B cell (primary cell): ENCODE measurements at regions not wholly inside any gene's neighbourhood (a gene's known extent, or its start where the extent isn't known, plus 50 kb on each side); places are given as distances from the start of the nearest gene placed in this dataset.

Experiments
- ATAC-seq: fragments of 200-7000 bp; cut with Tn5 transposase; one replicate; pipeline ENCODE4 v1.10.0; 2021; ENCODE audit warnings: low read depth, mild to moderate bottlenecking, moderate number of reproducible peaks, moderate library complexity
- CTCF ChIA-PET: fragments of 350-600 bp; sonication (Branson Sonifier 250); formaldehyde crosslinking; loops from one replicate; lab custom pipeline; 2021; ENCODE audit warnings: antibody characterized with exemption, inconsistent platforms; lab: Charles Lee
- POLR2A ChIA-PET: fragments of 350-600 bp; sonication (Branson Sonifier 250); formaldehyde crosslinking; loops from one replicate; lab custom pipeline; 2021; ENCODE audit warnings: antibody characterized with exemption; lab: Charles Lee
- DNase-seq: peaks from one replicate; pipeline ENCODE4 v3.0.0; 2013
- H2AFZ ChIP-seq: 2 replicates; pipeline ENCODE4 v1.6.1; 2012; ENCODE audit warnings: mild to moderate bottlenecking, low read depth, low read length; ENCODE audit not compliant: insufficient read depth, poor library complexity, severe bottlenecking
- H3K27ac ChIP-seq, 2 donors: 1 replicate in 1 of 2; 2 replicates in 1 of 2; pipeline ENCODE4 v1.5.1; 2012 to 2013; ENCODE audit warnings: low read length in 2 of 2, mild to moderate bottlenecking in 2 of 2, moderate library complexity in 1 of 2
- H3K27me3 ChIP-seq, 4 experiments: fragments of 200-600 bp in 1 of 4; sonication (generic) in 1 of 4; replicated peaks in 1 of 4; 1 replicate in 2 of 4; 2 replicates in 2 of 4; pipeline versions ENCODE4 v1.6.1 to v1.7.0; 2013 to 2016; ENCODE audit warnings: low read length in 3 of 4, mild to moderate bottlenecking in 2 of 4, mixed read lengths in 1 of 4, moderate library complexity in 1 of 4; ENCODE audit not compliant: insufficient read depth in 4 of 4, control insufficient read depth in 3 of 4; ENCODE audit errors: control extremely low read depth in 1 of 4
- H3K36me3 ChIP-seq, 2 experiments: replicated peaks in 1 of 2; 1 replicate in 1 of 2; 2 replicates in 1 of 2; pipeline versions ENCODE4 v1.6.1 to v1.7.1; 2013; ENCODE audit warnings: low read length in 1 of 2; ENCODE audit not compliant: insufficient read depth in 2 of 2, control insufficient read depth in 1 of 2; ENCODE audit errors: control extremely low read depth in 1 of 2, extremely low read depth in 1 of 2
- H3K4me1 ChIP-seq, 2 donors: fragments of 200-600 bp in 1 of 2; sonication (generic) in 1 of 2; 1 replicate in 1 of 2; 2 replicates in 1 of 2; pipeline versions ENCODE4 v1.5.1 to v1.6.1; 2013 to 2017; ENCODE audit warnings: low read length in 2 of 2; ENCODE audit not compliant: control insufficient read depth in 2 of 2, insufficient read depth in 2 of 2
- H3K4me2 ChIP-seq: replicated peaks from 2 replicates; pipeline ENCODE3; 2012; ENCODE audit warnings: mild to moderate bottlenecking, low read depth, low read length; ENCODE audit not compliant: poor library complexity, severe bottlenecking
- H3K4me3 ChIP-seq, 5 experiments: fragments of 200-600 bp in 1 of 5; sonication (generic) in 1 of 5; 1 replicate in 3 of 5; 2 replicates in 2 of 5; pipeline versions ENCODE4 v1.5.1 to v1.7.0; 2011 to 2016; ENCODE audit warnings: low read length in 4 of 5, mild to moderate bottlenecking in 4 of 5, low read depth in 2 of 5, control low read depth in 1 of 5, moderate library complexity in 1 of 5; ENCODE audit not compliant: insufficient read depth in 1 of 5; ENCODE audit errors: control extremely low read depth in 1 of 5, extremely low read depth in 1 of 5
- H3K79me2 ChIP-seq: fragments of 200-600 bp; sonication (generic); one replicate; pipeline ENCODE4 v1.6.0; 2016; ENCODE audit warnings: low read length; ENCODE audit not compliant: control insufficient read depth, insufficient read depth
- H3K9ac ChIP-seq: fragments of 200-600 bp; sonication (generic); 2 replicates; pipeline ENCODE4 v1.6.1; 2017; ENCODE audit warnings: mild to moderate bottlenecking, low read length, moderate library complexity
- H3K9me3 ChIP-seq, 3 donors: one replicate each; pipeline versions ENCODE4 v1.6.1 to v1.7.1; 2013; ENCODE audit warnings: low read length in 2 of 3; ENCODE audit not compliant: control insufficient read depth in 2 of 3, insufficient read depth in 1 of 3; ENCODE audit errors: control extremely low read depth in 1 of 3
- H4K20me1 ChIP-seq: 2 replicates; pipeline ENCODE4 v1.6.0; 2012; ENCODE audit warnings: mild to moderate bottlenecking, low read length; ENCODE audit not compliant: insufficient read depth, control insufficient read depth, poor library complexity, severe bottlenecking
- H3K27ac Mint-ChIP-seq: one replicate; pipeline ENCODE4 v1.8.0; 2021; ENCODE audit warnings: mixed read lengths
- H3K27me3 Mint-ChIP-seq: one replicate; pipeline ENCODE4 v1.8.0; 2021; ENCODE audit warnings: mixed read lengths
- H3K4me1 Mint-ChIP-seq: one replicate; pipeline ENCODE4 v1.8.0; 2021; ENCODE audit warnings: mixed read lengths
- H3K4me3 Mint-ChIP-seq: one replicate; pipeline ENCODE4 v1.8.0; 2021; ENCODE audit warnings: mixed read lengths
- H3K9me3 Mint-ChIP-seq: one replicate; pipeline ENCODE4 v1.8.0; 2022; ENCODE audit warnings: mixed read lengths; ENCODE audit not compliant: insufficient read depth
- CTCF ChIP-seq: fragments of 200-600 bp; IDR thresholded peaks from one replicate; pipeline ENCODE4 v1.8.0; 2022; ENCODE audit warnings: antibody characterized with exemption, mild to moderate bottlenecking
- EZH2 ChIP-seq: IDR thresholded peaks from 2 replicates; pipeline ENCODE4 v1.6.1; 2012; ENCODE audit warnings: borderline replicate concordance, low read depth, mild to moderate bottlenecking, moderate library complexity, low read length; ENCODE audit not compliant: insufficient read depth, poor library complexity, severe bottlenecking
- WGBS: methylation state at CpG from one replicate; pipeline ENCODE4 v1.1.5; 2013; ENCODE audit warnings: missing lambda C conversion rate; ENCODE audit not compliant: insufficient coverage; 5-methylcytosine and 5-hydroxymethylcytosine counted together
- intact Hi-C: fragments of 100-400 bp; cut with micrococcal nuclease; formaldehyde crosslinking; loops from one replicate; pipeline ENCODE4 v1.10.0; 2022

- H3K27ac Mint-ChIP-seq, result no peak overlapping the region
- H3K36me3 ChIP-seq, result no peaks in the 10 kb centered on the region
- H3K27ac ChIP-seq, result no peak overlapping the region
- H3K9ac ChIP-seq, result no peak overlapping the region
- ATAC-seq (no peak), DNase-seq (no peak)
- no peak overlapping the region for H3K4me2 ChIP-seq
- ChIA-PET CTCF (interaction anchor here (1.2 to 1.8 kb wide), 6 partner anchors 46 to 955 kb away, joined by 3 to 7 read pairs (median 5); no protein-coding TSS in a partner anchor), POLR2A (no interaction called here)
- no peaks in the 10 kb centered on the region for H3K79me2 ChIP-seq
- H4K20me1 ChIP-seq, result no peaks in the 10 kb centered on the region
- H3K4me1 ChIP-seq, result no peaks in the 10 kb centered on the region
- H3K4me3 ChIP-seq, result no peak overlapping the region
- H3K4me3 Mint-ChIP-seq, result no peak overlapping the region
- intact Hi-C loops, result loop anchor here (10.0 kb wide), 1 partner anchor 361 kb away; no protein-coding TSS in a partner anchor
- WGBS, result 100% methylated on average over 1 of the region's 2 CpGs
- H2AFZ ChIP-seq, result no peak overlapping the region
- TF ChIP-seq CTCF (no peak), EZH2 (no peak)
- H3K9me3 Mint-ChIP-seq, result no peaks in the 10 kb centered on the region
- H3K9me3 ChIP-seq, result no peaks in the 10 kb centered on the region
- no peaks in the 10 kb centered on the region for H3K4me1 Mint-ChIP-seq
- H3K27me3 ChIP-seq, result peaks cover 0 to 4% (median 1%) of the 10 kb centered on the region in 4 experiments
- no peaks in the 10 kb centered on the region for H3K27me3 Mint-ChIP-seq
Observed at GRCh38 chr12:47025349-47025748, 54.1 kb upstream of the PCED1B start.

GRCh38 chr12:47025798-47026197 is 53.6 kb upstream of the PCED1B start:
- no peaks in the 10 kb centered on the region for H3K27me3 Mint-ChIP-seq
- 100% methylated on average over 1 of the region's 2 CpGs for WGBS
- ATAC-seq (no peak), DNase-seq (no peak)
- Histone ChIP-seq H3K4me2 (no peak overlapping the region), H3K79me2 (no peaks in the 10 kb centered on the region), H3K9ac (no peak overlapping the region), H4K20me1 (no peaks in the 10 kb centered on the region), H2AFZ (no peak overlapping the region), H3K27me3 (peaks cover 0 to 4% (median 1%) of the 10 kb centered on the region in 4 experiments), H3K9me3 (no peaks in the 10 kb centered on the region), H3K36me3 (no peaks in the 10 kb centered on the region), H3K4me3 (no peak overlapping the region), H3K4me1 (no peaks in the 10 kb centered on the region), H3K27ac (no peak overlapping the region)
- H3K4me1 Mint-ChIP-seq, result no peaks in the 10 kb centered on the region
- no peak overlapping the region for H3K4me3 Mint-ChIP-seq
- intact Hi-C loops, result loop anchor here (10.0 kb wide), 1 partner anchor 361 kb away; no protein-coding TSS in a partner anchor
- TF ChIP-seq EZH2 (no peak), CTCF (no peak)
- POLR2A ChIA-PET, result no interaction called here
- H3K27ac Mint-ChIP-seq, result no peak overlapping the region
- CTCF ChIA-PET, result interaction anchor here (1.2 to 1.6 kb wide), 3 partner anchors 131 to 956 kb away, joined by 3 to 5 read pairs (median 5); no protein-coding TSS in a partner anchor
- H3K9me3 Mint-ChIP-seq, result no peaks in the 10 kb centered on the region
